H9 (cell line): ENCODE measurements at regions not wholly inside any gene's neighbourhood (a gene's known extent, or its start where the extent isn't known, plus 50 kb on each side); places are given as distances from the start of the nearest gene placed in this dataset.

Experiments used
- DNase-seq: peaks from one replicate; pipeline ENCODE4 v3.0.0-alpha.2; 2017
- H2AFZ ChIP-seq: one replicate; pipeline ENCODE4 v1.6.1; 2013; ENCODE audit warnings: mild to moderate bottlenecking, low read length, control low read depth, moderate library complexity
- H2AK5ac ChIP-seq: 2 replicates; pipeline ENCODE4 v1.6.1; 2013; ENCODE audit warnings: low read length, control low read depth, mixed read lengths; ENCODE audit not compliant: insufficient read length
- H2BK120ac ChIP-seq: one replicate; pipeline ENCODE4 v1.6.1; 2013; ENCODE audit warnings: low read depth, mild to moderate bottlenecking, low read length, control low read depth, inconsistent platforms; ENCODE audit not compliant: poor library complexity, severe bottlenecking
- H2BK12ac ChIP-seq: 2 replicates; pipeline ENCODE4 v1.6.1; 2013; ENCODE audit warnings: low read length, control low read depth, mixed read lengths, low read depth; ENCODE audit not compliant: insufficient read length
- H2BK15ac ChIP-seq: 2 replicates; pipeline ENCODE4 v1.6.1; 2013; ENCODE audit warnings: low read depth, low read length, control low read depth
- H2BK20ac ChIP-seq: one replicate; pipeline ENCODE4 v1.6.1; 2013; ENCODE audit warnings: low read depth, mild to moderate bottlenecking, low read length, control low read depth, inconsistent platforms; ENCODE audit not compliant: poor library complexity, severe bottlenecking
- H2BK5ac ChIP-seq: 2 replicates; pipeline ENCODE4 v1.6.1; 2013; ENCODE audit warnings: low read length, control low read depth, mixed read lengths; ENCODE audit not compliant: insufficient read length
- H3K14ac ChIP-seq: 2 replicates; pipeline ENCODE4 v1.6.1; 2013; ENCODE audit warnings: low read length, control low read depth; ENCODE audit not compliant: insufficient read depth
- H3K18ac ChIP-seq: 2 replicates; pipeline ENCODE4 v1.6.1; 2013; ENCODE audit warnings: low read depth, mild to moderate bottlenecking, mixed read lengths, low read length, control low read depth; ENCODE audit not compliant: insufficient read length
- H3K23ac ChIP-seq: 2 replicates; pipeline ENCODE4 v1.6.1; 2013; ENCODE audit warnings: low read length, control low read depth, mixed read lengths, low read depth; ENCODE audit not compliant: insufficient read length
- H3K23me2 ChIP-seq: 2 replicates; pipeline ENCODE4 v1.6.1; 2013; ENCODE audit warnings: low read depth, mild to moderate bottlenecking, mixed read lengths, low read length, control low read depth; ENCODE audit not compliant: insufficient read length, poor library complexity, severe bottlenecking
- H3K27ac ChIP-seq: 2 replicates; pipeline ENCODE4 v1.5.1; 2013; ENCODE audit warnings: low read length, control low read depth, mixed read lengths, low read depth; ENCODE audit not compliant: insufficient read length
- H3K27me3 ChIP-seq: 2 replicates; pipeline ENCODE4 v1.6.1; 2013; ENCODE audit warnings: low read length, control low read depth, inconsistent platforms; ENCODE audit not compliant: insufficient read depth
- H3K4ac ChIP-seq: 2 replicates; pipeline ENCODE4 v1.6.1; 2013; ENCODE audit warnings: low read depth, mild to moderate bottlenecking, control low read depth, inconsistent platforms, low read length, moderate library complexity
- H3K4me1 ChIP-seq: 2 replicates; pipeline ENCODE4 v1.6.1; 2013; ENCODE audit warnings: low read length, control low read depth, inconsistent platforms; ENCODE audit not compliant: insufficient read depth
- H3K4me2 ChIP-seq: 2 replicates; pipeline ENCODE4 v1.6.1; 2013; ENCODE audit warnings: low read length, control low read depth, mixed read lengths; ENCODE audit not compliant: insufficient read length, insufficient read depth
- H3K56ac ChIP-seq: 2 replicates; pipeline ENCODE4 v1.6.1; 2013; ENCODE audit warnings: low read depth, mild to moderate bottlenecking, mixed read lengths, low read length, control low read depth; ENCODE audit not compliant: insufficient read length
- H3K79me1 ChIP-seq: 2 replicates; pipeline ENCODE4 v1.6.1; 2013; ENCODE audit warnings: low read depth, mild to moderate bottlenecking, moderate library complexity, low read length, control low read depth, inconsistent platforms; ENCODE audit not compliant: insufficient read depth, poor library complexity, severe bottlenecking
- H3K79me2 ChIP-seq: 2 replicates; pipeline ENCODE4 v1.6.1; 2013; ENCODE audit warnings: low read length, control low read depth, inconsistent platforms; ENCODE audit not compliant: insufficient read depth
- H3K9ac ChIP-seq: 2 replicates; pipeline ENCODE4 v1.6.1; 2013; ENCODE audit warnings: low read length, control low read depth, mixed read lengths; ENCODE audit not compliant: insufficient read length; ENCODE audit errors: extremely low read depth
- H3K9me3 ChIP-seq: one replicate; pipeline ENCODE4 v1.6.1; 2013; ENCODE audit warnings: low read depth, low read length, inconsistent platforms; ENCODE audit not compliant: control insufficient read depth
- H3T11ph ChIP-seq: one replicate; pipeline ENCODE4 v1.6.1; 2013; ENCODE audit warnings: mild to moderate bottlenecking, low read length, control low read depth, inconsistent platforms
- H4K20me1 ChIP-seq: one replicate; pipeline ENCODE4 v1.6.1; 2013; ENCODE audit not compliant: control insufficient read depth, insufficient read length, insufficient read depth
- H4K5ac ChIP-seq: 2 replicates; pipeline ENCODE4 v1.6.1; 2013; ENCODE audit warnings: low read depth, mild to moderate bottlenecking, mixed read lengths, low read length, control low read depth; ENCODE audit not compliant: insufficient read length
- H4K8ac ChIP-seq: replicated peaks from 2 replicates; pipeline ENCODE4 v1.6.1; 2013; ENCODE audit warnings: low read length, control low read depth, mixed read lengths, low read depth; ENCODE audit not compliant: insufficient read length
- H4K91ac ChIP-seq: 2 replicates; pipeline ENCODE4 v1.6.1; 2013; ENCODE audit warnings: low read depth, mild to moderate bottlenecking, moderate library complexity, mixed read lengths, low read length, control low read depth; ENCODE audit not compliant: insufficient read length
- H3K27ac Mint-ChIP-seq, 3 experiments: 2 replicates in 2 of 3; 3 replicates in 1 of 3; pipeline ENCODE4 v1.8.0; 2020 to 2021; ENCODE audit warnings: mixed read lengths in 3 of 3, mild to moderate bottlenecking in 1 of 3, moderate library complexity in 1 of 3
- H3K27me3 Mint-ChIP-seq: 2 replicates; pipeline ENCODE4 v1.8.0; 2021; ENCODE audit warnings: low read depth, mild to moderate bottlenecking, moderate library complexity, mixed read lengths
- H3K36me3 Mint-ChIP-seq, 3 experiments: 2 replicates in 2 of 3; 3 replicates in 1 of 3; pipeline ENCODE4 v1.8.0; 2020 to 2021; ENCODE audit warnings: low read depth in 3 of 3, mixed read lengths in 3 of 3; ENCODE audit not compliant: insufficient read depth in 1 of 3
- H3K4me1 Mint-ChIP-seq, 2 experiments: 2 replicates each; pipeline ENCODE4 v1.8.0; 2020; ENCODE audit warnings: mixed read lengths in 2 of 2
- H3K4me3 Mint-ChIP-seq, 2 experiments: 2 replicates in 1 of 2; 3 replicates in 1 of 2; pipeline ENCODE4 v1.8.0; 2020 to 2021; ENCODE audit warnings: mild to moderate bottlenecking in 2 of 2, mixed read lengths in 2 of 2, moderate library complexity in 1 of 2
- H3K9me3 Mint-ChIP-seq, 2 experiments: 2 replicates in 1 of 2; 3 replicates in 1 of 2; pipeline ENCODE4 v1.8.0; 2020; ENCODE audit warnings: mild to moderate bottlenecking in 2 of 2, mixed read lengths in 2 of 2, moderate library complexity in 1 of 2
- WGBS: extraction: QIAGEN DNeasy Blood & Tissue Kit; methylation state at CpG from one replicate; pipeline ENCODE4 v1.1.7; 2013; ENCODE audit warnings: missing lambda C conversion rate, low lambda C conversion rate, mixed read lengths; ENCODE audit not compliant: insufficient read length; ENCODE audit errors: extremely low coverage; 5-methylcytosine and 5-hydroxymethylcytosine counted together
- TF ChIP-seq, protein P1 (sequence below): fragments of 200-600 bp; sonication (generic); conservative IDR thresholded peaks from 3 replicates; pipeline ENCODE4 v1.8.0; 2021; ENCODE audit warnings: antibody characterized with exemption, mild to moderate bottlenecking

DNA sequence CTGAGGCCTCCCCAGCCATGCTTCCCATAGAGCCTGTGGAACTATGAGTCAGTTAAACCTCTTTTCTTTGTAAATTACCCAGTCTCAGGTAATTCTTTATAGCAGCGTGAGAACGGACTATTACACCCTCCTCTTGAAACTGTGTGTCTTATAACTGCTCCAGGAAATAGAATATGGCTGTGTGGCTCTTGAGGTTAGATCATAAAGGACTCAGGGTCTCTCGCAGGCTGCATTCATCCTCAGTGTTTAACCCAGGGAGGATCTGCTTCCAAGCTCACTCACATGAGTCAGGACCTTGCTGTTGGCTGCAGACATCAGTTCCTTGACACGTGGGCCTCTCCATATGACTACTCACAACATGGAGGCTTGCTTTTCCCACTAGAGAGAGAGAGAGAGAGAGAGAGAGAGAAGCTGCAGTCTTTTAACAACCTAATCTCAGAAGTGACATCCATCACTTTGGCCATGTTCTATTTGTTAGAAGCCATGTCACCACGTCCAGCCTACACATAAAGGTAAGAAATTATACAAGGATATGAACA, 114.3 kb upstream of the UBE2E1 start:
- no peak overlapping the region for H3K27ac Mint-ChIP-seq
- H4K20me1 ChIP-seq = no peaks in the 10 kb centered on the region
- H3K79me1 ChIP-seq = no peaks in the 10 kb centered on the region
- H2BK12ac ChIP-seq = no peak overlapping the region
- no peak overlapping the region for H3K9ac ChIP-seq
- WGBS = no CpG with 5 or more reads among the region's 5 CpGs
- no peak overlapping the region for H4K91ac ChIP-seq
- TF ChIP-seq, protein P1, sequence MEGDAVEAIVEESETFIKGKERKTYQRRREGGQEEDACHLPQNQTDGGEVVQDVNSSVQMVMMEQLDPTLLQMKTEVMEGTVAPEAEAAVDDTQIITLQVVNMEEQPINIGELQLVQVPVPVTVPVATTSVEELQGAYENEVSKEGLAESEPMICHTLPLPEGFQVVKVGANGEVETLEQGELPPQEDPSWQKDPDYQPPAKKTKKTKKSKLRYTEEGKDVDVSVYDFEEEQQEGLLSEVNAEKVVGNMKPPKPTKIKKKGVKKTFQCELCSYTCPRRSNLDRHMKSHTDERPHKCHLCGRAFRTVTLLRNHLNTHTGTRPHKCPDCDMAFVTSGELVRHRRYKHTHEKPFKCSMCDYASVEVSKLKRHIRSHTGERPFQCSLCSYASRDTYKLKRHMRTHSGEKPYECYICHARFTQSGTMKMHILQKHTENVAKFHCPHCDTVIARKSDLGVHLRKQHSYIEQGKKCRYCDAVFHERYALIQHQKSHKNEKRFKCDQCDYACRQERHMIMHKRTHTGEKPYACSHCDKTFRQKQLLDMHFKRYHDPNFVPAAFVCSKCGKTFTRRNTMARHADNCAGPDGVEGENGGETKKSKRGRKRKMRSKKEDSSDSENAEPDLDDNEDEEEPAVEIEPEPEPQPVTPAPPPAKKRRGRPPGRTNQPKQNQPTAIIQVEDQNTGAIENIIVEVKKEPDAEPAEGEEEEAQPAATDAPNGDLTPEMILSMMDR = no peak
- no peak overlapping the region for H2BK20ac ChIP-seq
- H3K4me1 Mint-ChIP-seq = peaks cover 7 to 8% of the 10 kb centered on the region in 2 experiments
- H3K23ac ChIP-seq = no peak overlapping the region
- DNase-seq = no peak
- no peak overlapping the region for H3K27ac ChIP-seq
- H3K18ac ChIP-seq = no peak overlapping the region
- H2BK120ac ChIP-seq = no peak overlapping the region
- H3K4me3 Mint-ChIP-seq = no peak overlapping the region
- H3K4ac ChIP-seq = no peak overlapping the region
- H3K27me3 Mint-ChIP-seq = peaks cover 1% of the 10 kb centered on the region; the same call in 1 of the 2 replicates
- no peak overlapping the region for H3K14ac ChIP-seq
- no peak overlapping the region for H2AK5ac ChIP-seq
- no peak overlapping the region for H2BK5ac ChIP-seq
- no peak overlapping the region for H3T11ph ChIP-seq
- peaks cover 0 to 7% (median 5%) of the 10 kb centered on the region in 3 experiments; a peak in 3 of 7 replicates for H3K36me3 Mint-ChIP-seq
- H3K9me3 ChIP-seq = no peaks in the 10 kb centered on the region
- no peaks in the 10 kb centered on the region for H3K27me3 ChIP-seq
- H3K4me1 ChIP-seq = no peaks in the 10 kb centered on the region
- H4K5ac ChIP-seq = no peak overlapping the region
- no peak overlapping the region for H2AFZ ChIP-seq
- no peak overlapping the region for H3K4me2 ChIP-seq
- no peaks in the 10 kb centered on the region for H3K23me2 ChIP-seq
- H4K8ac ChIP-seq = no peak overlapping the region
- H3K79me2 ChIP-seq = no peaks in the 10 kb centered on the region
- peaks cover 10 to 14% of the 10 kb centered on the region in 2 experiments for H3K9me3 Mint-ChIP-seq
- no peak overlapping the region for H2BK15ac ChIP-seq
- H3K56ac ChIP-seq = no peak overlapping the region
